GM21723 (cell line): ENCODE measurements at regions not wholly inside any gene's neighbourhood (a gene's known extent, or its start where the extent isn't known, plus 50 kb on each side); places are given as distances from the start of the nearest gene placed in this dataset.

Experiments
- ATAC-seq: cut with Tn5 transposase; IDR thresholded peaks from one replicate; pipeline ENCODE4 v1.9.1; 2021; ENCODE audit warnings: mild to moderate bottlenecking, moderate library complexity; ENCODE audit not compliant: unreplicated experiment

DNA sequence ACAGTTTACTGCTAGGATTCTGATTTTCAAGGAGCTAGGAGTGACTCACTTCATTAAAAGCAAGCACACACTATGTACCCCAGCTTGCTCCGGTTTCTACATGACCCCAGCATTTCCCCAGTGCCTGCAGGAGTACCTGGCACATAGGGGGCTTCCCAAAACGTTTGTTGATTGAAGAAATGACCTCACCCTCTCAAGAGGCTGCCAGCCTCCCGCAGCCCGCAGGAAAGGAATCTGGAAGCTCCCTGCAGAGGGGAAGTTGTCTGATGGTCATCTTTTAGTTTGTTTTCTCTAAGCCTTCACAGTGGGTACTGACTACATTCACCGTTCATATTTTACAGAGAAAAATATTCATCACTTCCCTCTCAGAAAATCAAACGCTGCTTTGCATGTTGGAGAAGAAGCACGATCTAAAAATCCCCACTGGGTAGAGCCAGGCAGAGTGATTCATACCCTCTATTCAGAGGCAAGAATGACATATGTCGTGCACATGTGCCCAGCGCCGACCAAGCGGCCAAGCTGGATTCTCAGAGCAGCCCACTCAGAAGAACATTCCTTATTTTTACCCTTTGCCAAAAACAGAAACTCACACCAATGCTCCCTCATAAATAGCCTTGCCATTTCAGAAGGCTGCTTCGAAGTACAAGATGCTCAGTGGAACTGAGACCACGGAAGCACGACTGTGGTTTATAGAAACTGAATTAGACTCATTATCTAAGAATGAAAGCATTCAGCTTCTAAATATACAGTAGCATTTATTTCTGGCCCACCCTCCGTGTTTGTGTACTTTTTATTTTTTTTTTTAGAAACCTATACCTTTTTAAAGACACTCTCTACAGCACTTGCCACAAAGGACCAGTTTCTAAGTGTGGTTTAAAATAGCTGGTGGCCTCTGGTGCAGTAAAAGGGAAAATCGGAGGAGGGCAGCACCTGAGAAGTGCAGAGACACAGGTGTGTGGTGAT lies 143.2 kb downstream of the MIS18A start:
- ATAC-seq: peak; percentile 76

- ATAC-seq: no peak
Measured at GRCh38 chr21:32134441-32135130, 144.3 kb downstream of the MIS18A start.

DNA sequence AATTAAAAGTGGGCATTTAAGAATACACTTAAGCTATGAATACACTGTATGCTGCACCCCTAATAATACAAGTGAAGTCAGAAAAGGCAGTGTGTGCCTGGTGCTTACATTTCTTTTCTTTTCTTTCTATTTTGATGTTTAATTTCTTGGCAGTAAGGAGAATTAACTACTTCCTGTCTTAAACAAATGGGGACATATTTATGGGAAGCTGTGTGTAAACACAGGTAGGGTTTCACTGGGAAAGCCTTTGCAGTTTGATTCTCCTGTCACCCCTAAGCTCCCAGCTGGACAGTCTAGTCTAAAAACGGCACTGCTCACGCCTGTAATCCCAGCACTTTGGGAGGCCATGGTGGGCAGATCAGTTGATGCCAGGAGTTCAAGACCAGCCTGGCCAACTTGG lies 146.0 kb downstream of the MIS18A start:
- ATAC-seq: no peak

GRCh38 chr21:32132409-32132808 lies 146.4 kb downstream of the MIS18A start:
- ATAC-seq: no peak

GRCh38 chr21:32131960-32132359 lies 146.9 kb downstream of the MIS18A start:
- ATAC-seq: no peak

- ATAC-seq: no peak
Measured at GRCh38 chr21:32131164-32131563, 147.7 kb downstream of the MIS18A start.

GRCh38 chr21:32130031-32130891 lies 148.6 kb downstream of the MIS18A start:
- no peak for ATAC-seq

GRCh38 chr21:32127081-32127480 lies 151.8 kb downstream of the MIS18A start:
- ATAC-seq: no peak

DNA sequence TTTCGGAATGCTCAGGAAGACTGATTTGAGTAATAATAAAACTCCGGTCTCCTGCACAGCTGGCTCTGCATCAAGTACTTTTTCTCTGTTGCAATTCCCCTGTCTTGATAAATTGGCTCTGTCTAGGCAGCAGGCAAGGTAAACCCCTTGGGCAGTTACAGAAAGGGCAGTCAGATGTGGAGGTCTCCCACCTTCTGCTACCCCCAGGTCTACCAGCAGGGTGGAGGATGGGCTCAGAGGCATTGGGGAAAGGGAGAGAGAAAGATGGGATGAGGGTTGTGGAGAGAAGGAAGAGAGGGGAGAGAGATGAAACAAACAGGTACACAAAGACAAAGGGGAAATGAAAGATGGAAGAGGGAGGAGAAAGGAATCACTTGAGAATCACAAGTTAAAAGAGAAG lies 156.8 kb downstream of the MIS18A start:
- ATAC-seq: no peak

GRCh38 chr21:32120230-32120629 lies 158.6 kb downstream of the MIS18A start:
- no peak for ATAC-seq

DNA sequence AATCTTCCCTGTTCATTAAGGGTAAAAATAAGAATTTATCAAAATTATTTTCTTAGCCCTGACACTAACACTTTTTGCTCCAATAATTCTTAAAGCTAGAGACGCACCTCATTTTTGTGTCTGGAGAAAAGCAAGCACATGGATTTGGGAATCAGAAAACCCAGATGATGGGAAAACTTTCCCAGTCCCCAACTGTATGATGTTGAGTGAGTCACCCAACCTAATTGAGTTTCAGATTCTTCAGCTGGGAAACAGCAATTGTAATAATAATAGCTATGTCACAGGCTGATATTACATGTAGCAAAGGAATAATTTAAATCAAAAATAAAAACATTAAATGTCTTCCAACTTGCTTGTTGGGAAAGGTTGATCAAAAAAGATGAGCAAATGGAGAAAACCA lies 159.0 kb downstream of the MIS18A start:
- ATAC-seq: no peak

GRCh38 chr21:32119389-32119788 lies 159.5 kb downstream of the MIS18A start:
- ATAC-seq: no peak

DNA sequence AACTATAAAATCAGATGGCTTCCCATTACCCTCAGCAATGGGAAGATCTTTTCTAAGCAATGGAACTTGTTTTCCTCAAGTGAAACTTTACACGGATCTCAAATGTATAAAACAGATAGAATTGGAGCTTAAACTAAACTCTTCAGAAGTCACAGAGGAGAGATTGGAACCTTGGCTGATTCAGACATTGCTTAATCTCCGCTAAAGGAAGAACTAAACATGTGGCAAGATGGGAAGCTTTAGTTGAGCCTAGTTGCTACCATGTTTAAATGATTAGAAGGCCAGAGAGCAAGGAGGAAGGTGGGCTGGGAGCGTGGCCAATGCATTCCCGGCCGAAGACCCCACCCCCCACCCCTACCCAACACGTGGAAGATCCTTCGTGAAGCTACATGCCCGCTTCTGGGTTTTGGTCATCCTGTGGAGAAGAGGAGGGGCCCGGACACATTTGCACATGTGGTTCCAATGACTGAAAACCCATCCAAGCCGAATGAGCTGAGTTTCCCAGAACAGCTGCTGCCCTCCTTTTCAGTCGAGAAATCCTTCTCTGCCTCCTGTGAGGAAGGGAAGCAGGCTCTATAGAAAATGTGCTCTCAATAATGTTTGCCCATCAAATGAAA lies 164.3 kb downstream of the MIS18A start:
- no peak for ATAC-seq

DNA sequence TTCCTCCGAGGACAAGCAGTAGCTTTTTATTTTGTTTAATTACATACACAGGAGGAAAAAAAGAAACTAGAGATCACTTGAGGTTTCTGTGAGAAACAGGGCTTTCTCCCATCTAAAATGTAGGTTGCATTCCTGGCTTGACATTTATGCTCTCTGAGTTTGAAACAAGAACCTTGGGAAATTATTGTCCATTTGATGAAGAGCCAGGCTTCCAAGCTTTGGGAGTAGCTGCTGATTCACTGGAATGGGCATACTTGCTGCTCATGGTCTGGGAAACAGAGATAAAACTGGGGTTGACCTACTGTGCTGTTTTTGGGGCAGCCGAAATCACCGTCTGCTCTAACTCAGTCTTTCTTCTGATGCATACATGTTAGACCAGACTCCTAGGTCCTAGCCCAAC lies 165.4 kb downstream of the MIS18A start:
- no peak for ATAC-seq

GRCh38 chr21:32112195-32112594 lies 166.7 kb downstream of the MIS18A start:
- ATAC-seq: no peak

- no peak for ATAC-seq
Measured at GRCh38 chr21:32108566-32108965, 170.3 kb downstream of the MIS18A start.

DNA sequence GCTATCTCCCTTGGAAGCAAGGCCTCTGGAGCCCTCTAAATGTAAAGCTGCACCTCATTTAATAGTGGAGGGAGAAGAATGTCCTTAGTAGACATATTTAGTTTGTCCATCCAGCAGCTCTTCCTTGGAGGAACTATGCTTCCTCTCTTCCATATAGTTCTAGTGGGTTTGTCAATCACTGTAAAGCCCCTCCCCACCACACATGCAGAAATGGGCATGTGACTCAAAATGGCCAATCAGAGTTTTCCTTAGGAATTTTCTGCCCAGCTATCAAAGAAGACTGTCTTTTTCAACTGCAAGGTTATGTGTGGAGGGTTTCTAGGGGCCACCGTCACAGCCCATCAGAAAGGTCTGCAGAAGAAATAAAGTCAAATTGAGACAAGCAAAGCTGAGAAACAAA lies 175.5 kb downstream of the MIS18A start:
- ATAC-seq: no peak

DNA sequence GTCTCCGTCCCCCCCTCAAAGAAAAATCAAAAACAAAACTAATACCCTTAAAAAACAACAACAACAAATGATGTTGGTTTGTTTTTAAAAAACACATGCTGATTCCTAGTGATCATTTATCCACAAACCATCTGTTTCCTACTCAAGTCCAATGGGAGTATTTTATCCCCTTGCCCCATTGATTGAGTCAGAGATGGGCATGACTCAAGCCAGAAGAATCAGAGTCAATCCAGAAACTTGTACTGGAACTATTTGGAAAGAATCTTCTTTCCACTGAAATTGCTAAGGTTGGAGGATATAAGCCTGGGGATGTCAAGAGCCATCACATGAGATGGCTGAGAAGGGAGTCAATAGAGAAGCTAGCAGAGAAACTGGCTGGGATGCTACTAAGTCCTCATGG lies 176.4 kb downstream of the MIS18A start:
- ATAC-seq: no peak

GRCh38 chr21:32101277-32101676 lies 177.6 kb downstream of the MIS18A start:
- no peak for ATAC-seq

DNA sequence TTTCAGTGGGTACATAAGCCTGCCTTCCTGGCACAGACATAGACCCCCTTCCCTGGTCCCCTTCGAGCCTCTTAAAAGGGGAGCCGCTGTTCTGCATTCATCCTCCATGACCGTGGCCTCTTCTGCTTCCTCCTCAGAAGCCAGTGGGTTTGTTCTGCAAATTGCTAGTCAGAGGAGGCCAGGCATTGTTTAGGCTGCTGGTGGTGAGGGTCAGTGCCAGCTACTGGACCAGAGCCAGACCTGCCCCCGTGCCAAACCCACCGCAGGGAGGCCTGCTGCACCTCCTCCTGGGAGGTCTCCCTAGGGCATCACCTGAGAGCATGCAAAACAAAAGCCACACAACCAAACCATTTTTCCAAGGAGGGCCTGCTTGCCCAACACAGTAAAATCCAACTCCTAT lies 178.4 kb downstream of the MIS18A start:
- ATAC-seq: no peak
